HL-60 (cell line): ENCODE measurements at regions not wholly inside any gene's neighbourhood (a gene's known extent, or its start where the extent isn't known, plus 50 kb on each side); places are given as distances from the start of the nearest gene placed in this dataset.

Source experiments
- DNase-seq, 2 experiments: peaks; one replicate each; pipeline ENCODE4 v3.0.0-alpha.2; 2010 to 2020; ENCODE audit warnings: low read depth in 1 of 2, low spot score in 1 of 2
- H3K27ac ChIP-seq: fragments of 250-450 bp; sonication (Bioruptor Pico); replicated peaks from 2 replicates; pipeline ENCODE4 v1.5.1; 2020; ENCODE audit warnings: mild to moderate bottlenecking, moderate library complexity
- H3K27me3 ChIP-seq: fragments of 250-450 bp; sonication (Bioruptor Pico); 2 replicates; pipeline ENCODE4 v1.5.1; 2021; ENCODE audit warnings: mild to moderate bottlenecking, moderate library complexity; ENCODE audit not compliant: insufficient read depth, poor library complexity, severe bottlenecking
- H3K4me3 ChIP-seq: replicated peaks from 2 replicates; pipeline ENCODE4 v1.5.1; 2011; ENCODE audit warnings: mild to moderate bottlenecking, control low read depth, low read length; ENCODE audit not compliant: insufficient read depth
- GABPA ChIP-seq: IDR thresholded peaks from 2 replicates; pipeline ENCODE4 v1.6.1; 2012; ENCODE audit warnings: low read depth
- POLR2AphosphoS5 ChIP-seq: IDR thresholded peaks from 2 replicates; pipeline ENCODE4 v1.6.1; 2012; ENCODE audit warnings: low read depth
- REST ChIP-seq: IDR thresholded peaks from 2 replicates; pipeline ENCODE4 v1.6.1; 2012; ENCODE audit warnings: low read depth; ENCODE audit not compliant: insufficient replicate concordance
- SPI1 ChIP-seq: IDR thresholded peaks from 2 replicates; pipeline ENCODE4 v1.6.1; 2012; ENCODE audit warnings: low read depth, mild to moderate bottlenecking, borderline replicate concordance
- TF ChIP-seq, protein P1 (sequence below): IDR thresholded peaks from one replicate; pipeline ENCODE4 v1.5.1; 2011; ENCODE audit warnings: low read length, control low read depth, inconsistent platforms; ENCODE audit not compliant: insufficient read depth

GRCh38 chr6:87975561-87975960 lies 72.1 kb upstream of the SPACA1 start:
- Histone ChIP-seq H3K4me3 (no peak overlapping the region), H3K27me3 (no peaks in the 10 kb centered on the region), H3K27ac (no peak overlapping the region)
- no peak for DNase-seq
- TF ChIP-seq SPI1 = no peak
- TF ChIP-seq, protein P1, sequence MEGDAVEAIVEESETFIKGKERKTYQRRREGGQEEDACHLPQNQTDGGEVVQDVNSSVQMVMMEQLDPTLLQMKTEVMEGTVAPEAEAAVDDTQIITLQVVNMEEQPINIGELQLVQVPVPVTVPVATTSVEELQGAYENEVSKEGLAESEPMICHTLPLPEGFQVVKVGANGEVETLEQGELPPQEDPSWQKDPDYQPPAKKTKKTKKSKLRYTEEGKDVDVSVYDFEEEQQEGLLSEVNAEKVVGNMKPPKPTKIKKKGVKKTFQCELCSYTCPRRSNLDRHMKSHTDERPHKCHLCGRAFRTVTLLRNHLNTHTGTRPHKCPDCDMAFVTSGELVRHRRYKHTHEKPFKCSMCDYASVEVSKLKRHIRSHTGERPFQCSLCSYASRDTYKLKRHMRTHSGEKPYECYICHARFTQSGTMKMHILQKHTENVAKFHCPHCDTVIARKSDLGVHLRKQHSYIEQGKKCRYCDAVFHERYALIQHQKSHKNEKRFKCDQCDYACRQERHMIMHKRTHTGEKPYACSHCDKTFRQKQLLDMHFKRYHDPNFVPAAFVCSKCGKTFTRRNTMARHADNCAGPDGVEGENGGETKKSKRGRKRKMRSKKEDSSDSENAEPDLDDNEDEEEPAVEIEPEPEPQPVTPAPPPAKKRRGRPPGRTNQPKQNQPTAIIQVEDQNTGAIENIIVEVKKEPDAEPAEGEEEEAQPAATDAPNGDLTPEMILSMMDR = no peak
- no peak for TF ChIP-seq REST
- no peak for TF ChIP-seq POLR2AphosphoS5
- TF ChIP-seq GABPA = no peak

GRCh38 chr6:87972279-87972678 lies 75.4 kb upstream of the SPACA1 start:
- DNase-seq = no peak
- Histone ChIP-seq H3K4me3 (no peak overlapping the region), H3K27me3 (peaks cover 21% of the 10 kb centered on the region), H3K27ac (no peak overlapping the region)
- TF ChIP-seq, protein P1 = no peak
- TF ChIP-seq REST = no peak
- TF ChIP-seq POLR2AphosphoS5 = no peak
- TF ChIP-seq SPI1 = no peak
- no peak for TF ChIP-seq GABPA

DNA sequence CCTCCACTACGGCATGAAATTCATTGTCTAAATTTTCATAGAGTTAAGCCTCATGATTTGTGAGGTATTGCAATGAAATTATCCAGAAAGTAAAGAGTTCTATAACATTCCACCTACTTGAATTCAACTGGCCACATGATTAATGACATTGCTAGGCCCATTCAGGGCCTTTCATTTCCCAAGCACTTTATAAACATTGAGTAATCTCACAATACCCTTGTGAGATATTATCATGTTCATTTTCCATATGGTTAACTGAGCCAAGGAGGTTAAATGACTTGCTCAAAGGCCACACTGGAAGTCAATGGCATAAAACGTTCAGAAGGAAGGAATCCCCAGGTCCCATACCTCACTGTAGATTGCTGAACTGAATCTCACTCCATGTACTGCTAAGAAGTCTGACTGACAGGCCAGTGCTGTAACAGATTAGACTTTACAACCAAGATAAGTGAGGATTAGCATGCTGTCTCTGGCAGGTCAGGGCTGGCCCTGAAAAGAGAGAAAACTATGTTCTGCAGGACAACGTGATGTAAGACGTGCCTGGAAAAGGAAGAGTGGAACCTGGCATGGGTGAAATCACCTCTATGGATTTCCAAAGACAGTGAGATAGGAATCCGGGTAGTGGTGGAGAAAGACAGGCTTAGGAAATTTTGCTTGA lies 75.9 kb upstream of the SPACA1 start:
- TF ChIP-seq REST (no peak), SPI1 (no peak), POLR2AphosphoS5 (no peak), GABPA (no peak)
- TF ChIP-seq, protein P1 = no peak
- Histone ChIP-seq H3K27ac (no peak overlapping the region), H3K27me3 (peaks cover 21% of the 10 kb centered on the region), H3K4me3 (no peak overlapping the region)
- DNase-seq = no peak
